HG02852 (cell line): ENCODE measurements at regions not wholly inside any gene's neighbourhood (a gene's known extent, or its start where the extent isn't known, plus 50 kb on each side); places are given as distances from the start of the nearest gene placed in this dataset.

Source experiments
- ATAC-seq: cut with Tn5 transposase; IDR thresholded peaks from one replicate; pipeline ENCODE4 v1.9.1; 2021; ENCODE audit warnings: mild to moderate bottlenecking, moderate library complexity; ENCODE audit not compliant: unreplicated experiment

GRCh38 chr9:116002181-116002580 is 151.4 kb upstream of the PAPPA start:
- ATAC-seq = no peak

- no peak for ATAC-seq
Observed at GRCh38 chr9:116002624-116003023, 151.0 kb upstream of the PAPPA start.

GRCh38 chr9:116003397-116003796 is 150.2 kb upstream of the PAPPA start:
- ATAC-seq = no peak

GRCh38 chr9:116005205-116005604 is 148.4 kb upstream of the PAPPA start:
- no peak for ATAC-seq

GRCh38 chr9:116007824-116008223 is 145.8 kb upstream of the PAPPA start:
- no peak for ATAC-seq

GRCh38 chr9:116008278-116008677 is 145.3 kb upstream of the PAPPA start:
- no peak for ATAC-seq

- ATAC-seq = no peak
Observed at GRCh38 chr9:116009420-116009819, 144.2 kb upstream of the PAPPA start.

- no peak for ATAC-seq
Observed at GRCh38 chr9:116015855-116016254, 137.7 kb upstream of the PAPPA start.

- ATAC-seq = no peak
Observed at GRCh38 chr9:116020146-116020545, 133.4 kb upstream of the PAPPA start.

- ATAC-seq = no peak
Observed at GRCh38 chr9:116020801-116021200, 132.8 kb upstream of the PAPPA start.

GRCh38 chr9:116027096-116027495 is 126.5 kb upstream of the PAPPA start:
- no peak for ATAC-seq

GRCh38 chr9:116027511-116027910 is 126.1 kb upstream of the PAPPA start:
- ATAC-seq = no peak

- ATAC-seq = no peak
Observed at GRCh38 chr9:116027951-116028350, 125.6 kb upstream of the PAPPA start.

- ATAC-seq = no peak
Observed at GRCh38 chr9:116030517-116030916, 123.1 kb upstream of the PAPPA start.

- ATAC-seq = no peak
Observed at GRCh38 chr9:116032683-116033440, 120.7 kb upstream of the PAPPA start.

GRCh38 chr9:116039312-116039711 is 114.3 kb upstream of the PAPPA start:
- no peak for ATAC-seq

- ATAC-seq = no peak
Observed at GRCh38 chr9:116039893-116040292, 113.7 kb upstream of the PAPPA start.

- ATAC-seq = no peak
Observed at GRCh38 chr9:116042321-116042720, 111.3 kb upstream of the PAPPA start.

- ATAC-seq = no peak
Observed at GRCh38 chr9:116045083-116045482, 108.5 kb upstream of the PAPPA start.

GRCh38 chr9:116048081-116048480 is 105.5 kb upstream of the PAPPA start:
- no peak for ATAC-seq

- ATAC-seq = no peak
Observed at GRCh38 chr9:116049456-116049855, 104.1 kb upstream of the PAPPA start.

- ATAC-seq = no peak
Observed at GRCh38 chr9:116051528-116051927, 102.1 kb upstream of the PAPPA start.

- no peak for ATAC-seq
Observed at GRCh38 chr9:116055536-116055935, 98.1 kb upstream of the PAPPA start.
